HG03039 (cell line): ENCODE measurements at regions not wholly inside any gene's neighbourhood (a gene's known extent, or its start where the extent isn't known, plus 50 kb on each side); places are given as distances from the start of the nearest gene placed in this dataset.

Experiments used
- ATAC-seq: cut with Tn5 transposase; IDR thresholded peaks from one replicate; pipeline ENCODE4 v1.9.1; 2021; ENCODE audit warnings: mild to moderate bottlenecking, moderate library complexity; ENCODE audit not compliant: unreplicated experiment

DNA sequence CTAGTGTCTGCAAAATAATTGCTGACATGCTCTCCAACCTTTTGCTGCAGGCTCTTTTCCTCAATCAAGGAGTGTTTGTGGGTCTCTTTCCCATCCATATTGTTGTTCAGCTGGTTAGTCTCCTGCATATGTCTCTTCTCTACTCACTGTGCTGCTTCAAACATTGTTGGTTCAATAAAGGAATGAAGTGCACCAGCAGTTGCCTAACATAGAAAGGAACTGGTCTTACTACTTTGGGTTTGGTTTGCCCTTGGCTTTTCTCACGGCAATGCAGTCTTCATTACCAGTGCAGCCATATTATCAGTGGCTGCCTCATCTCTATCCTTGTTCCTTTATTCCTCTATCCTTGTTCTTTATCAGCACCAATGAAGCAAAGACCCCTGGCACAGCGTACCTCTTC lies 169.7 kb upstream of the TPK1 start:
- ATAC-seq, result no peak

DNA sequence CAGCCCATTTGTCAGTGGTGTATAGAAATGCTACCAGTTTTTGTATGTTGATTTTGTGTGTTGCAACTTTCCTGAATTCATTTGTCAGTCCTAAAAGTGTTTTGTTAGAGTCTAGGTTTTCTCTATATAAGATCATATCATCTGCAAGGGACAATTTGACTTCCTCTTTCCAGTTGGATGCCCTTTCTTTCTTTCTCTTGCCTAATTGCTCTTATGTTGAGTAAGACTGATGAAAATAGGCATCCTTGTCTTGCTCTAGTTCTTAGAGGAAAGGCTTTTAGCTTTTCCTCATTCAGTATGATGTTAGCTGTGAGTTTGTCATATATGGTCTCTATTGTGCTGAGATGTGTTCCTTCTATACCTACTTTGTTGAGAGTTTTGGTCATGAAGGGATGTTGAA lies 161.7 kb upstream of the TPK1 start:
- no peak for ATAC-seq

DNA sequence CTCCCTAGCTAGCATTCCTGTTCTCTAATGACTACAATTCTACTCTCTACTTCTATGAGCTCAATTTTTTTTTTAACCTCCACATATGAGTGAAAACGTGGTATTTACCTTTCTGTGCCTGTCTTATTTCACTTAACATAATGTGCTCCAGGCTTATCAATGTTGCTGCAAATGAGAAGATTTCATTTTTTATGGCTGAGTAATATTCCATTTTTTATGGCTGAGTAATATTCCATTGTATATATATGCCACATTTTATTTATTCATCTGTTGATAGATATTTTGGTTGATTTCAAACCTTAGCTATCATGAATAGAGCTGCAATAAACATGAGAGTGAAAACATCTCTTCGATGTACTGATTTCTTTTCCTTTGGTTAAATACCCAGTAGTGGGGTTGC lies 159.6 kb upstream of the TPK1 start:
- no peak for ATAC-seq

DNA sequence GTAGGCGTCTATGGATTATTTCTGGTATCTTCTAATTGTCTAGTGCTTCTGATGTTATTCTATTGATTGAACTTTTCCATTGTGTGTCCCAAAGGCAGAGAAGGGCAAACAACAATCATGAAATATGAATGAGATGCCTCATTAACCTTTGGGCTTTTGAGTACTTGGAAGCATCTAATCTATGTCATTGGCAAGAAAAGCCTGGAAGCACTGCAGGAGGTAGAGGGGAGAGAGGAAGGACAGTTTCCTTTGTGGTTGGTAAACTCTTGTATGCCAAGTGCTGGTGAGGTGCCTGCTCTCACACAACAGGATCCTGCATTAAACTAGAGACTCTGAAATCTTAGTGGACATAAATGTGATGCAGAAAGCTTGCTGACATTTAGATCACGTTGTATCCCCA lies 155.2 kb upstream of the TPK1 start:
- ATAC-seq, result no peak

DNA sequence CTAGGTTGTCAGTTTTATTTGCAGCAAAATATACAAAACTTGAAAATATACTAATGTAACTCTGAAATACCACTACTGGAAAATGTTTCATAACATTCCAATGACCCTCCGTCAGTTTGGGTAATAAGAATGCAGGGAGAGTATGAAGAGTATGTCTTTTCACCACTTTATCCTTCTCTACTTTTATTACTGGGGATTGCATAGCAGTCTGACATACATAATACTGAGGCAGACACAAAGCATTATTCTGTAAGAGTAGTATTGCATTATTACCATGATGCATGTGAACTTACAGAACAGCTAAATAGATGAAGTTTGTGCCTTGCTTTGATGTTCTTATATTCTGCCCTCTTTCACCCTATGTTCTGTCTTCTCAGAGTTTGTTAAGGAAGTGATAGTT lies 151.8 kb upstream of the TPK1 start:
- no peak for ATAC-seq

DNA sequence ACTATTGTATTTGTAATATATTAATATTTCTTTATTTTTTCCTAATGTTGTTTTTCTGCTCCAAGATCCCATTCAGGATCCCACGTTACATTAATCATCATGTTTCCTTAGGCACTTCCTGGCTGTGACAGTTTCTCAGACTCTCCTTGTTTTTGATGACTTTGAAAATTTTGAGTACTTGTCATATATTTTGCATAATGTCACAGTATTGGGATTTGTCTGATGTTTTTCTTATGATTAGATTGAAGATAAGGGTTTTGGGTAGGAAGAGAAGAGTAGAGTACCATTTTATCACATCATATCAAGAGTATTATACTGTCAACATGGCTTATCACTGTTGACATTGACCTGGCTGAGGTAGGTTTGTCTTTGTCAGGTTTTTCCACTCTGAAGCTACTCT lies 146.3 kb upstream of the TPK1 start:
- no peak for ATAC-seq

DNA sequence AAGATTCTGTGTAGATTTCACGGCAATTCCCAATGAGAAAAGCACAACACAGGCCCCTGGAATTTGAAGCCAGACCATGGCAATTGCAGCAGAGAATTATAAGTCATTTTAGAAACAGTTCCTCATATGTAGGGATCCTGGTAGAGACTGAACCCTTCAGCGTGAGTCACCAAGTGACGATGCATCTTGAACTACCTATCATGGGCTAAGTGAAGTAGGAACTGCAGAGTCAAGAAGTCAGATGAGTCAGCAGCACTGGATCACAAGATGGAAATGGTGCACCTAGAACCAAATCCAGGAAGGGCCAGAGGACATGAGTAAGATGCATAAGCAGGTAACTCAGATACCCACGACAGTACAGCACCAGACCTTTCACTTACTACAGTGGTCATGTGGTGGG lies 140.0 kb upstream of the TPK1 start:
- ATAC-seq, result no peak

DNA sequence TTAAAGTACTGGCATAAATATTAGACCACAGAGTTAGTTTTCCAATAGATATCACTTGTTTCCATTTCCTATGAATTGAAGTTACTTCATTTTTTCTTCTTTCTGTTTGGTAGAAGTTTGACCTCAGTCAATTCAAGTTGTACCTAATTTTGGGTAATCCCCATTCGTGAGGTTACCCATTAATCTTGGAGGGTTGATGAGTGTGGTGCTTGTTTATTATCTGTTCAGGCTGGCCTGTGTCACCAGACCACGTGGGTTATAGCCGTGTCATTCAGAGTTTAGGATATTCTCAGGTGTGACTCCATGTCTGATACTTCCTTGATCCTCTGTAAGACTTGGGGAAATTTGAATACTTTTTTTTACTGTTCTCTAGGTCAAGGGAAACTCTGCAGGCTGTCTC lies 133.9 kb upstream of the TPK1 start:
- ATAC-seq, result no peak

DNA sequence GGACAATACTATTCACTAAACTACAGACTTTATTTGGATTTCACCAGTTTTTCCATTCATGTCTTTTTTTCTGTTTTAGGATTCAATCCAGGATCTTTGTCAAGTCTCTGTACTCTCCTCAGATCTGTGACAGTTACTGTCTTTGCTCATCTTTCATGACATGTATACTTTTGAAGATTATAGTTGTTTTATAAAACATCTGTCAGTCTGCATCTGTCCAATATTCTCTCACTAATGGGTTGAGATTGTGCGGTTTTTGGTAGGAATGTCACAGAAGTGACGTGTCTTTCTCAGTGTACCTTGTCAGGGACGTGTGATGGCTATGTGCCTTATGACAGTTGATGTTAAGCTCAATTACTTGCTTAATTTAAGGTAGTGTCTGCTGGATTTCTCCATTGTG lies 124.9 kb upstream of the TPK1 start:
- no peak for ATAC-seq

DNA sequence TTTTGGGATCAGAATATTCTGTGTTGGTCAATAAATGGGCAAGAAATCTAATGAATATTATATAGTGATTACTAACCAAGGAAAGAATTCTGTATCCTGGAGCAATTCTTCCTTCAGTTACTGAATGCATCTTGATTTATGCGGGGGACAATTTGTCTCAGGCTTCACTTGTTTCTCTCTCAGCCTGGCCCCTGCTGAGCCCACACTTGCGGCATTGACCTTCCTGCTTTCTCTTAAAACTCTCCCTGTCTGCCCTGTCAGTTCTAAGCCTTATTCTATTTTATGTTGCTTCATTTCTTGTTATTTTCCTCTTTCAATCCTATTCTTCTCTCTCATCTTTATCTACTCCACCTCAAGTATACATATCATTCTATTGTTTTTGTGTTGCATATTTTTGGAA lies 122.1 kb upstream of the TPK1 start:
- no peak for ATAC-seq

DNA sequence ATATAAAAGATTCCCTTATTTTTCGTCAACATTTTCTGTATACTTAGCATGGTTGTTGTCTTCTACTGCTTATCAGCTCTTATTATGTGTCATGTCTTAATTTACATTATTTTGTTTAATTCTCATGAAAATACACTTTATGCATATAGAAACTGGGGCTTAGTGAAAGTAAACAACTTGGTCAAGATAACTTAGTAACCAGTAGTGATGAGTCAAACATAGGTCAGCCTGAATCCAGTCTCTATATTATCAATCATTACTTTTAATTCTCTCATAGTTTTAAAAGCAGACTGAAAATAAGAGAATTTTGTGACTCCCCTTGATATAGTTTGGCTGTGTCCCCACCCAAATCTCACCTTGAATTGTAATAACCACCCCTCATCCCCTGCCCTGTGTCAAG lies 119.6 kb upstream of the TPK1 start:
- no peak for ATAC-seq

DNA sequence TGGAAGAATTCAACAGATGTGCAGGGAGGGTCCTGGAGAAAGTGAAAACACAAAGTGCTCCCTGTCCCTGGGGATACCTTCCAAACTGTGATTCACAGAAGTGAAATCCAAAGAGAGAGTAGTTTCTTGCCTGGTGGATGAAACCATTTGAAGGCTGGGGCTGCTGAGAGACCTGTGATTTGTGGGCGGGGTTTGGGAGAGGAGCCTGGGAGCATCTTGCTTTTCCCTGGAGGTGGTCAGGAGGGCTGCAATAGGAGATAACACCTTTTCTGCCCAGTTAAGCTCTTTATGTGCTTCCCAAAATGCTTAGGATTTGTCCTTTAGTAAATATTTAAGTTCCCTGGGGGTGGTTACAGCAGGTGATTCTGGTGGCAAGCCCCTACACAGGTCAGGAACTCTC lies 105.3 kb upstream of the TPK1 start:
- ATAC-seq, result no peak

DNA sequence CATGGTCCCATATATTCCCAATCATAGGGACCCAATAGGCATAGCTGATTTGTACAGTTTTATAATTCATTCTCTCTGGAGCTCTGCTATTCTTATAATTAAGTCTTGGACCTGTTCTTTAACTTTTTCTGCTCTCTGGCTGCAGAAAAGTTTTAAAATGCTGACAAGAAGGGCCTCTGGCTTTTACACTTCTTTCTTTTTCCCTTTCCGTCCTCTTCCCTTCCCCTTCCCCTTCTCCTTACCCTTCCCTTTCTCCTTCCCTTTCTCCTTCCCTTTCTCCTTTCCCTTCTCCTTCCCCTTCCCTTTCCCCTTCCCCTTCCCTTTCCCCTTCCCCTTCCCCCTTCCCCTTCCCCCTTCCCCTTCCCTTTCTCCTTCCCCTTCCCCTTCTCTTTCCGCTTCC lies 101.3 kb upstream of the TPK1 start:
- ATAC-seq, result no peak

DNA sequence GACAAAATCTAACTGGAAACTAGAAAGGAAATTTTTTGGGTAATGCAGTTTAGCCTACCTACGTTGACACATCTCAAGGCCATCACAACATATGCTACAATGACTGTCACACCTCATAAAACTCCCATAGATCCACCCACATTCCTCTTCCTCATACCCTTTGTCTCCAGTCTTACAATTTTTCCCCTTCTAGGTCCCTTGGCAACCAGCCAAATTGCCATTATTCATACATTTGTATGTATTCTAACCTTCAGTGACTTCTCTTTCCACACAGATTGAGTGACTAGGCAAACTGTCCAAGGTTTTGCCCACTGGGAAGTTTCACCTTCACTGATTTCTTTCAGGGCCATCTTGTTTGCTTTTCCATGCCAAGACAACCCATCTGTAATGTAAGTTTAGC lies 100.5 kb upstream of the TPK1 start:
- no peak for ATAC-seq

DNA sequence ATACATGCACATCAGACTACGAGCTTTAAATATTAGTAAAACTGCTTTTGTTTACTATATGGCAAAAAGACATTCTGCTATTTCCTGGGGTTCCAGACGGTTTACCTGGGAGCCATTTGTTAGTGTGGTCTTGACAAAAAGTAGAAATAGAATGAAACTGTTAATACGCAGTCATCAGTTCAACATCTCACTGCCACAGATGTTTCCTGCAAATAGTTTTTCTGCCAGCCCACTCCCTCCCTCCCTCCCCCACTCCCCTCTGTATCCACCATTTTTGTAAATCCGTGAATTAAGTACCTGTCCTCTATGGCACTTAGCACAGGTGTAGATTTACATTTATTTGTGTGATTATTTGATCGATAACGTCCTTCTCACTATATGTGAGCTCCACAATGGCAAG lies 74.6 kb upstream of the TPK1 start:
- no peak for ATAC-seq

DNA sequence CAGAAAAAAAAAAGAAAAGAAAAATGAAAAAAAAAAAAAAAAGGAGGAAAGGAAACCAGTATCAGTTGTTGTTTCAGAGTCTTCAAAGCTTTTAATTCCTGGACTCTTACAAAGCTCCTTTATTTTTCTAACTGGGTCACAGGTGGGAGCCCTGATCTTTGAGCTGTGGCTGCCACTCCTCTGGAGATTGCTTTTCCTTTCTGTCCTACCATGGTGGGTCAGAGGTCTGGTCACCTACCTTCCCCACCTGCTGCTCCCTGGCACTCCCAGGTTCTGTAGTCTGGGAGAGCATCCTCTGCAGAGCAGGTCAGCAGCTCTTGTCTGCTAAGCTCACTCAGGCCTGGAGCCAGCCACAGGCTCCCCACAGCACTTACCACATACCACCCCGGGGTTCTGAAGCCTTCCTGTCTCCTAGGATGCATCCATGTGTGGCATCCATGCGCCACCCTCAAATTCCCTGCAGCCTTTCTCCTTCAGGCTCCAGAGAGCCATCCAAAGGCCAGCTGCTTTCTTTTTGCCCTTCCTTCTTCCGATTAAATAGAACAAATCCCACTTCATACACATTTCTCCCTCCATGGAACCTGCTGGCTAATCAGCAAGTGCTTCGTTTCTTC lies 73.2 kb upstream of the TPK1 start:
- ATAC-seq, result no peak

DNA sequence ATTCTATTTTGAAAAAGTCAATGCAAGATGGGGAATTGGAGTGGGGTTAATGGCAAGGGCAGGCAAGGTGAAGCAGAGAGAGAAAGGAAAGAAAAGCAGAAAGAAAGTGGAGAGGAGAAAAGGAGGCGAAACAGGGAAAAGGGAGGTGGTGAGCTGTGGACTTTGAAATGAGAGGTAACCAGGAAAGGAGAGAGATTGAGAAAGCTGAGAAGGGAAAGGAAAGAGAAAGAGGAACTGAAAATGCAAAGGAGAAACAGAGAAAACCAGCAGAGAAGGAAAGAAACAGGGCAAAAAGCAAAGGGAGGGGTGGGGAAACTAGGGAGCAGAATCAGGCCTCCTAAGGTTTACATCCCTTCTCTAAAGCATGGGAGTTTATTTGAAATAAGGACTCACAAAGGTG lies 72.5 kb upstream of the TPK1 start:
- no peak for ATAC-seq

DNA sequence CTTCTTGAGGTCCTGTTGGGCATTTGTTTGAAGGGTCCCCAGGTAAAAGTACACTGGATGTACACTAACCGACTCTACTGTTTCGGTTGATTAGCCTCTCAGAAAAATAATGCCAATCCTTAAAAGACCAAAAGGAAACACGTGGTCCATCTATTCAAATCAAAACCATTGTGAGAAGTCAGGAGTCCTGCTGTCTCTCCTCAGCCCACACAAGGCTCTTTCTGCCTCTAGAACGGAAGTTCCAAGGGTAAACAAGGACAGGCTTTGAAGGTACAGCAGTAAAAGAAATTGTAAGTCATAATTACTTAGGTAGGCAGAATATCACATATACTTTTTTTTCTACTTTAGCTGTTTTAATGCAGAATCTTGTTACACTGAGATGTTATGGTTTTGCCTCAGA lies 71.7 kb upstream of the TPK1 start:
- ATAC-seq, result peak; percentile 84

DNA sequence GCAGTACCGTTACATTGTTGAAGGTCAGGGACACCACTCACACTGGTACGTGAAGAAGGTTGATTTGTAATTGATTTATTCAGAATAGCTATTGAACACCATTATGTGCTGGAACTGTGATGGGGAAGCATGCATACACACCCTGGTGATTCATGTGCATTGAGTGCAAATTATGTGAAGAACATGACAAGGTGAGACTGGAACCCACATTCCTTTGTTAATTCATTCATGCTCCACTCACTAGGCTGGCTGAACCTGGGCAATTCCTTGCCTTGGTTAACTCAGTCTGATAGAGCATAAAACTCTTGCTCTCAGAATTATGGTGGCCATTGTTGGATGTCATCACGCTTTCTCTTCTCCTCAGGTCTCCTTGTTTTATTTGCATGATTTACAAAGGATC lies 67.3 kb upstream of the TPK1 start:
- no peak for ATAC-seq

DNA sequence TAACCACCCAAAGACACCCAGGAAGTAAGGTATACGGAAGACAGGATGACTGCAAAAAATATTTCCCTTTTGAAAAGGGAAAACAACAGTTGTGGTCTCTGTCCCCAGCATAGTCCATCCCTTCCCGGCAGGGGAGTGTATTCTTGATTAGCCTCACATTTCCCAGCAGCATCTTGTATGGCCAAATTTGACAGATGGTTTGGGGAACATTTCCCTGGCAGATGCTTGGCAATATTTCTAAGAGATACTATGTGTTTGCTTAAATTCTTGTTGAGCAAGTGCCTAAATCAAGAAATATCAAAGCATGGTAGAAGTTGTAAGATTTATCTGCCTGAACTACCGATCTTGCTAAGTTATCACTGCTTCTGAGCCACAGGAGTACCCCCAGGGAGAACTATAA lies 56.9 kb upstream of the TPK1 start:
- no peak for ATAC-seq
